ENCODE measurements at regions not wholly inside any gene's neighbourhood (a gene's known extent, or its start where the extent isn't known, plus 50 kb on each side); places are given as distances from the start of the nearest gene placed in this dataset.

DNA sequence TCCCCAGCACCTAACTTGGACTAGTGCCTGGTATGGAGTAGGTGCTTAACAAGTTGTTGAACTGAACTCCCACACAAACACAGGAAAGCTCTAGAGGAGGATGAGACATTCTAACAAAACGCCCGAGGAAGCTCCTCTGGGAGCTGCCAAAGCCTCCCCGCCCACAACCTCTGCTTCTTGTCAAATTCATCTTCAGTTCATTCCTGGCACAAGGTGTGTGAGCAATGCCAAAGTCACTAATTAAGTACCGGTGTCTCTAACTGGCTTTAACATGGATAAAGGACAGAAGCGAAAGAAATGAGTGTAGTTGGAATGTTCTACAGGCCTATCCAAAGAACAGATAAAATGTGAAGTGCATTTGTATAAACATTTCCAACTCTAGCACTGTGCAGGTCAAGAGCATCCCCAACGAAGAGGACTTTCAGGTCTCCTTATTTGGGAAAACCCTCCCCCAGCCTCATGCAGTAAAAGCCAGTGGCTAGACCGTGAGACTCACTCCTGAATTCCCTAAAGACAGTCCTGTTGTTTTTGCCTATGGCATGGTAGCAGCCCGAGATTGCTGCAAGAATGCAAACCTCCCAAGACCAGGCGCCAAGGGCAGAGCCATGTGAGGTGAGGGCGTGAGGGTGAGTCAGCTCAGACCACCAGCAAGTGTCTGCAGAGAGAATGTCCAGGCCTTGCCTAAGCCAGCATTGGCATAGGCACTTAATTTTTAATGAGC lies 72.2 kb upstream of the KLF3 start:
- H3K36me3 ChIP-seq (ENCODE audit: insufficient read depth, low read length) = no peaks in the 10 kb centered on the region
- H3K9me3 ChIP-seq (ENCODE audit: control insufficient read depth, insufficient read depth, low read length) = no peaks in the 10 kb centered on the region
- no peak overlapping the region for H3K9ac ChIP-seq (ENCODE audit: low read depth, low read length)
- no peaks in the 10 kb centered on the region for H3K4me1 ChIP-seq (ENCODE audit: insufficient read depth, low read length)

DNA sequence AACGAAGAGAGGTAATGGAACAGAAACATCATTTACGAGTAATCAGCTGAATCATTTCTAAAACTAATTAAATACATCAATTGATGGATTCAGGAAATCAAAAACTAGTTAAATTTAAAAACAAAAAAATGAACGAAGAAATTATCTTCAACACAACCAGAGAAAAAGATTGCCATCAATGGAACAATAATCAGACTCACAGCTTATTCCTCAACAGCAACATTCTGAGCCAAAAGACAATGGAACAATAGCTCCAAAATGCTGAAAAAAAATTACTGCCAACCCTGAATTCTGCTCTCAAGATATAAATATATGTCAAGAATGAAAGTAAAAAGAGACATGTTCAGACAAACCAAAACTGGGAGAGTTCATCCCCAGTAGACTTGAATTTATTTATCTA lies 65.5 kb upstream of the KLF3 start:
- H3K9me3 ChIP-seq (ENCODE audit: control insufficient read depth, insufficient read depth, low read length) = no peaks in the 10 kb centered on the region

DNA sequence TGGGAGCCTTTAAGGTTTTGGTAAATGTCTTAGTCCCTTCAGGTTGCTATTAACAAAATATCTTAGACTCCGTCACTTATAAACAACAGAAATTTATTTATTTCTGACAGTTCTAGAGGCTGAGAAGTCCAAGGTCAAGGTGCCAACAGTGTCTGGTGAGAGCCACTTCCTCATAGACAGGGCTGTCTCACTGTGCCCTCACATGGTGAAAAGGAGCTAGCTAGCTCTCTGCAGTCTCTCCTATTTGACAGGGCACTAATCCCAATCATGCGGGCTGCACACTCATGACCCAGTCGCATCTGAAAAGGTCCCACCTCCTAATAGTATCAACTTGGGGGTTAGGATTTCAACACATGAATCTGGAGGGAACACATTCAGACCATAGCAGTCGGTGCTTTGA lies 63.4 kb upstream of the KLF3 start:
- Histone ChIP-seq H3K4me1 (ENCODE audit: insufficient read depth, low read length) (0 out of 2 replicates have a peak, but pooled peaks cover 3% of the 10 kb centered on the region), H3K9me3 (ENCODE audit: control insufficient read depth, insufficient read depth, low read length) (no peaks in the 10 kb centered on the region), H3K9ac (ENCODE audit: low read depth, low read length) (no peak overlapping the region), H3K36me3 (ENCODE audit: insufficient read depth, low read length) (no peaks in the 10 kb centered on the region)

More for the DNA sequence above, 65.5 kb upstream of the KLF3 start:
- H3K4me1 ChIP-seq (ENCODE audit: insufficient read depth, low read length) = no peaks in the 10 kb centered on the region
- H3K36me3 ChIP-seq (ENCODE audit: insufficient read depth, low read length) = no peaks in the 10 kb centered on the region
- no peak overlapping the region for H3K9ac ChIP-seq (ENCODE audit: low read depth, low read length)

DNA sequence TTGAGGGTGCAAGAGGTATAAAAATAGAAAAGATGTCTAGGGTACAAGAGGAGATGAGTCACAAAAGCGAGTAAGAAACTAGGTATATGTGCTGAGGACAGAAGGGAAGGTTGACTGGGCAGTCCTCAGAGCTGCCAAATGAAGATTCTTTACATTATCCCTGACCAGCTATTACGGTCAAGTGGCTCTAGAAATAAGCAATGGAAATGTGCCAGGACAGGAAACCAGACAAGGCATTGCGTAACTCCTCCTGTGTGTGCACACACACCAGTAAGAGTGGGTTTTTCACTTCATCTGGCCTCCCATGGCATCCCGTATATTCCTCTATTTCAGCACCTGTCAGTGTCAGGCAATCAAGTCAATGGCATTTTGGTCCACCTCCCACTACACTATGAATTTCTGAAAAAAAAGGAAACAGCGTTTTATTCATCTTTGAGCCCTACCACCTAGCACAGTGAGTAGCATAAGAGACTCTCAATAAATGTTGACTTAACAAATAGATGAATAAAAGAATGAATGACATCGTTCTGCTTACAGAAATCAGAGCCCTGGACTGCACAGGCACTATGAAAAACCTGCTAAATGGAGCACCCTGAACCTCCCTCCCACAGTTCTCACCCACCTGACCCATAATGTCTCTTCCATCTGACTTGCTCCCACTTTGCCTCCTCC lies 62.6 kb upstream of the KLF3 start:
- H3K9ac ChIP-seq (ENCODE audit: low read depth, low read length) = no peak overlapping the region
- H3K9me3 ChIP-seq (ENCODE audit: control insufficient read depth, insufficient read depth, low read length) = no peaks in the 10 kb centered on the region
- no peaks in the 10 kb centered on the region for H3K36me3 ChIP-seq (ENCODE audit: insufficient read depth, low read length)
- 0 out of 2 replicates have a peak, but pooled peaks cover 10% of the 10 kb centered on the region for H3K4me1 ChIP-seq (ENCODE audit: insufficient read depth, low read length)

DNA sequence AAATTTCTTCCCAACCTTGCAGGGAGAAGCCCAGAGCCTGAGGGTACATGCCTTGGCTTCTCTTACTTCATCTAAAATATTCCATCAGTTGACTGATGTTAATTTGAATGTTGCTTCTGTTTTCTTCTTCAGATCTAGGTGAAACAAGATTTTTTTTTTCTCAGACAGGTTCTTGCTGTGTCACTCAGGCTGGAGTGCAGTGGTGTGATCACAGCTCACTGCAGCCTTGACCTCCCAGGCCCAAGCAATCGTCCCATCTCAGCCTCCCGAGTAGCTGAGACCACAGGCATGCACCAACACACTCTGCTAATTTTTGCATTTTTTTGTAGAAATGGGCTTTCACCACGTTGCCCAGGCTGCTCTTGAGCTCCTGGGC lies 62.1 kb upstream of the KLF3 start:
- Histone ChIP-seq H3K9me3 (ENCODE audit: control insufficient read depth, insufficient read depth, low read length) (no peaks in the 10 kb centered on the region), H3K4me1 (ENCODE audit: insufficient read depth, low read length) (0 out of 2 replicates have a peak, but pooled peaks cover 10% of the 10 kb centered on the region), H3K36me3 (ENCODE audit: insufficient read depth, low read length) (no peaks in the 10 kb centered on the region), H3K9ac (ENCODE audit: low read depth, low read length) (no peak overlapping the region)

DNA sequence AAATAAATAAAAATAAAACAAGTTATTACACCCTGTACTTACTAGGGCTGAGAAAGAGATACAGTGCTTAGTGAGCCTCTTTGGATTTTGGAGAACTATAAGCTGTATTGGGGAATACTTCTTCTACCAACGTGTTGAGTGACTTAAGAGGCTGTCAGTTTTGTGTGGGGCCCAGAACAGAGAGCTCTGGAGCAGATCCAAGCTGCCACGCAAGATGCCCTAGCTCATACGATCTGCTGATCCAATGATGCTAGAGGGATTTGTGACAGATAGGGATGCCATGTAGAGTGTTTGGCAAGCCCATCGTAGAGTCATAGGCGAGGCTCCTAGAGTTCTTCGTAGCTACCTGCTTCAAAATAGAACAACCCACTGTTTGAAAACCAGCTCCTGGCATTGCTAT lies 60.3 kb upstream of the KLF3 start:
- Histone ChIP-seq H3K9me3 (ENCODE audit: control insufficient read depth, insufficient read depth, low read length) (no peaks in the 10 kb centered on the region), H3K9ac (ENCODE audit: low read depth, low read length) (no peak overlapping the region), H3K4me1 (ENCODE audit: insufficient read depth, low read length) (0 out of 2 replicates have a peak, but pooled peaks cover 10% of the 10 kb centered on the region), H3K36me3 (ENCODE audit: insufficient read depth, low read length) (no peaks in the 10 kb centered on the region)

DNA sequence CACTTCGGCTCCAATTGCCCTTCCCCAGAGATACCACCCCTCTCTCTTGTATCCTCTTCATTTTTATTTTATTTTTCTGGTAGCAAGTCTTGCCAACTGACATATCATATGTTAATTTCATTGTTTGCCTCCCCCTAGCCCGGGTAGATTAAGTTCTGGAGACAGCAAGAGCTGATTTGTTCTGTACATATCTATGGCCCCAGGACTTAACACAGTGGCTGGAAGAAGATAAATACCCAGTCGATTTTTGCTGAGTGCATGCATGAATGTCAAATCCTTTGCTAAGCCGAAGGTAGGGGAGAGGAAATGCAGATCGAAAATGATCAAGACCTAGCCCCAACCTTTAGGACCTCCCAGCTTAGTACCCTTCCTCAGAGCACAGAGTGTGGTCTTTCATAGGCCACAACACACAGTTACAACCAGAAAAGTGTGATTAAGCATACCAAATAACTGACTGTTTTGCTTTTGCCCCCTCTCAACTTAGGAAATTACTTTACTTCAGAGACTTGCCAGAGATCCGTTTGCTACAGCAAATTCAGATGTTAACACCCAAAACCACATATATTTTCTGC lies 58.7 kb upstream of the KLF3 start:
- H3K9ac ChIP-seq (ENCODE audit: low read depth, low read length) = no peak overlapping the region
- H3K4me1 ChIP-seq (ENCODE audit: insufficient read depth, low read length) = peaks cover 16% of the 10 kb centered on the region; the same call in 1 of the 2 replicates
- H3K9me3 ChIP-seq (ENCODE audit: control insufficient read depth, insufficient read depth, low read length) = no peaks in the 10 kb centered on the region
- H3K36me3 ChIP-seq (ENCODE audit: insufficient read depth, low read length) = no peaks in the 10 kb centered on the region

DNA sequence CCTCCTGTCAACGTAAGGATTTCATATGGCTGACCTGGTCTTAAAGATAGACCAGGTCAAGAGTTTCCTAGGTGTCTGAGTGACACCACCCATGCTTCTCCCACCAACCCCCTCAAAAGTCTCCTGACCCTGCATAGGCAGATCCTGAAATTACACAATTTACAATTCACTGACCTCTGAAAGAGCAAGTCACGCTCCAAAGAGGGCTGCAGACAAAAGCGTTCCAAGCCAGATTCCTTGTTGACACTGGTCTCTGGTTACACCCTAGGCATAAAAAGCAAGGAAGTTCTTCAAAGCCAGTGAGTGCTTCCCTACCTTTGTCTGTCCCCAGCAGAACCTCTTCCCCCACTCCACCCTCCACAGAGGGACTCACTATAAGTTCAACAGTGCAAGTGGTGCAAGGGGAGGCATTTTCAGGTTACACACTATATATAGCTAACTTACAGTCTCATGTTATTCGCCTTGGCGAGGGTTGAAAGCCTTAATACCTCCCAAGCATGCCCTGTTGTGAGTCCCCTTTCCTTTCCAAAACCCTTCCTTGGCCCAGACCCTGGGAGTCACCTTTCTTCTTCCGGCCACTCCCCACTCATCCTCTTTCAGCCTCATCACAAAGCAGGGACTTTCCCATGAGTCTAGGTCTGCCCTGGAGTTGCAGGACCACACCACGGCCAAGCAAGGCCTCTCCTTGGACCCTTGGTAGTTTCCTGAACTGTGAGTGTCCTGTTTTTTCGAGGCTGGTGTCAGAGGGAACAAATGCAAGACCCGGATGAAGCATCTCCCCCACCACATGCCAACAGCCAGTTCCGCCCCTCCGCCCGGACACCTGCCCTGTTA lies 58.0 kb upstream of the KLF3 start:
- no peaks in the 10 kb centered on the region for H3K36me3 ChIP-seq (ENCODE audit: insufficient read depth, low read length)
- no peaks in the 10 kb centered on the region for H3K9me3 ChIP-seq (ENCODE audit: control insufficient read depth, insufficient read depth, low read length)
- H3K4me1 ChIP-seq (ENCODE audit: insufficient read depth, low read length) = peaks cover 16% of the 10 kb centered on the region; the same call in 1 of the 2 replicates
- no peak overlapping the region for H3K9ac ChIP-seq (ENCODE audit: low read depth, low read length)

DNA sequence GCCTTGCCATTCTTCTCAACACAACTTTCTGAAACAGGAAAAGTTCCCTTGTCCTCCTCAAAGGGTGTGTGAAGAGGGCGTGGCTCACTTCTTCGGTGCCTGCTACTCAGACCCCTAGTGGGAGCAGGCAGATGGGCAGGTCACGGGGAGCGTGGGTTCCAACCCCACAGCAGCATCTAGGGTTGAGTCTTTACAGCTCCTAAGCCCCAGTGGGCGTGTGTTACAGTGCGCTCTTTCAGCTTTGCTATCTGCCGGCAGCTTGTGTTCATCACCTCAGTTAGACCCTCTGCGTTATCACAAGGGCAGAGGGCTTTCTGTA lies 57.5 kb upstream of the KLF3 start:
- Histone ChIP-seq H3K9ac (ENCODE audit: low read depth, low read length) (no peak overlapping the region), H3K36me3 (ENCODE audit: insufficient read depth, low read length) (no peaks in the 10 kb centered on the region), H3K4me1 (ENCODE audit: insufficient read depth, low read length) (peaks cover 16% of the 10 kb centered on the region; the same call in 1 of the 2 replicates), H3K9me3 (ENCODE audit: control insufficient read depth, insufficient read depth, low read length) (no peaks in the 10 kb centered on the region)

DNA sequence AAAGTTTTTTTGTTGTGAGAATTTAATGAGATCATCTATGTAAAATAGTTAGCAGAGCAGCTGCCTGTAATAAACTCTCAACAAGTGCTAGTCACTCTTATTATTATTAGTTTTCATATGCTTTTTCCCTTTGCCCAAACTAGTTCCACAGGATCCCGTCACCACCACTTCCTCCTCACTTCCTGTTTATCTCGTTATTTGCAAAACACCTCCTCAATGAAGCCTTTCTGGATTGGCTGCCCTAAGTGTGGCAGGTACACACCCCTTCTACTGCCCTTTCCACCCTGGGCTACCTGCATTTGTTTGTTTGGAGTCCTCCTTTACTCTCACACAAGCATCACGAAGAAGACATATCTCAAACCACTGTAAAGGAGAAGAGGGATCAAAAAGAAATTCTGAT lies 54.4 kb upstream of the KLF3 start:
- no peaks in the 10 kb centered on the region for H3K9me3 ChIP-seq (ENCODE audit: control insufficient read depth, insufficient read depth, low read length)
- no peak overlapping the region for H3K9ac ChIP-seq (ENCODE audit: low read depth, low read length)
- H3K36me3 ChIP-seq (ENCODE audit: insufficient read depth, low read length) = no peaks in the 10 kb centered on the region
- H3K4me1 ChIP-seq (ENCODE audit: insufficient read depth, low read length) = peaks cover 16% of the 10 kb centered on the region; the same call in 1 of the 2 replicates

DNA sequence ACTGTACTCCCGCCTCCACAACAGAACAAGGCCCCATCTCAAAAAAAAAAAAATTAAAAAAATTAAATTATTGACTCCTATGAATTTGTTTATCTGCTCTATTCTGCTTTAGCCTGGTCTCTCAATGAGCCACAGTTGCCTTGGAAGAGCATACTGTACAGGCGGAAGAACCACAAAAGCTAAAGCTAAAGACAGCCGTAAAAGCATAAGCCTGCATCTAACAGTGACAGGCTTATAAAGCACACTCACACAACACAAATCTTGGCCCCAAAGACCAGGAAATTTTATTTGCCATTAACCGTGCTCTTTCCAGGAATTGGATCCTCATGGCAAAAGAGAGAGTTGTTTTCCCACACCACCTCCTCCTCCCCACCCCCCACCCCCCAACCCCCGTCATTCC lies 53.5 kb upstream of the KLF3 start:
- Histone ChIP-seq H3K9ac (ENCODE audit: low read depth, low read length) (no peak overlapping the region), H3K4me1 (ENCODE audit: insufficient read depth, low read length) (peaks cover 14% of the 10 kb centered on the region; the same call in 1 of the 2 replicates), H3K9me3 (ENCODE audit: control insufficient read depth, insufficient read depth, low read length) (no peaks in the 10 kb centered on the region), H3K36me3 (ENCODE audit: insufficient read depth, low read length) (no peaks in the 10 kb centered on the region)

DNA sequence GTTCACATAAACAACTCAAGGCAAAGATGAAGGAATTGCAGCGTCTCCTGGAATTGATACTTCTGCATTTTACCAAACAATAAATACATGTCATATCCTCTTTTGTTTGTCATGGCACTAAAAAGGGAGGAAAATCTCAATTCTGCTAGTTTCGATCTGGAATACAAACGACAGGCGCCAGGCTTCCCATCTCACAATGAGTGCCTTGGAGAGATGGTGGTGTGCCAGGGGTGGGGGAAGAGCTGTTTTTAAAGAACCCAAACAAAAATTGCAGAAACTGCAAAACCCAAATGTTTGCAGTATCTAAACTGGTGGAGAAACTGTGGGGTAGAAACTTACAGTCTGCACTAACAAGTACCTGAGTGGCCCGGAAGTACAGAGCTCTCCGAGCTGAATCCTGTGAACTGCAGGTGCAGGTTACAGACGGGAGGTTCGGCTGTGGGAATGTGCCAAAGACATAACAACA lies 53.0 kb upstream of the KLF3 start:
- no peak overlapping the region for H3K9ac ChIP-seq (ENCODE audit: low read depth, low read length)
- no peaks in the 10 kb centered on the region for H3K9me3 ChIP-seq (ENCODE audit: control insufficient read depth, insufficient read depth, low read length)
- H3K36me3 ChIP-seq (ENCODE audit: insufficient read depth, low read length) = no peaks in the 10 kb centered on the region
- H3K4me1 ChIP-seq (ENCODE audit: insufficient read depth, low read length) = peaks cover 9% of the 10 kb centered on the region; the same call in 1 of the 2 replicates

DNA sequence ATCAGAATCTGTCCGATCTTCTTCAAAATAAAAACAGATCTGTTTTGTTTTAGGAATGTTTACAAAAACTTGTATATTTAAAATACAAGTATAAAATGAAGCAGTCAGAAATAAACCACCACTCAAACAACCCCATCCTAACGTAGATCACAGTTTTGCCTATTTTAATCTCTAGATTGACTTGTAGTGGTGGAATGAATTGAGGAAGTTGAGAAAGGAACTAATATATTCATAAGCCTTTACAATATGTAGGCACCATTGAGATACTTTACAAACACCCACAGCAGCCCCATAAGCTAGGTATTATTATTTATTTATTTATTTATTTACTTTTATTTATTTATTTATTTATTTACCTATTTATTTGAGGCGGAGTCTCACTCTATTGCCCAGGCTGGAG lies 52.3 kb upstream of the KLF3 start:
- H3K4me1 ChIP-seq (ENCODE audit: insufficient read depth, low read length) = peaks cover 6% of the 10 kb centered on the region; the same call in 1 of the 2 replicates
- H3K9ac ChIP-seq (ENCODE audit: low read depth, low read length) = no peak overlapping the region
- no peaks in the 10 kb centered on the region for H3K36me3 ChIP-seq (ENCODE audit: insufficient read depth, low read length)
- no peaks in the 10 kb centered on the region for H3K9me3 ChIP-seq (ENCODE audit: control insufficient read depth, insufficient read depth, low read length)

Data from ES-I3 (cell line).